ENCODE measurements at regions not wholly inside any gene's neighbourhood (a gene's known extent, or its start where the extent isn't known, plus 50 kb on each side); places are given as distances from the start of the nearest gene placed in this dataset.

GRCh38 chr3:103127098-103127630, 692.3 kb downstream of the ZPLD1 start:
- TF ChIP-seq FOXK2 (IDR thresholded peaks at IDR 0.05): no peak
- TF ChIP-seq FOXM1 (IDR thresholded peaks at IDR 0.05; ENCODE audit: borderline replicate concordance): no peak
- no peak for TF ChIP-seq ELF4 (IDR thresholded peaks at IDR 0.05)
- TF ChIP-seq SUZ12 (IDR thresholded peaks at IDR 0.05): no peak
- no peak for TF ChIP-seq HDGF (IDR thresholded peaks at IDR 0.05; ENCODE audit: borderline replicate concordance)
- TF ChIP-seq FOXA1 (IDR thresholded peaks at IDR 0.05): no peak
- TF ChIP-seq SP1 (IDR thresholded peaks at IDR 0.05): no peak
- TF ChIP-seq PKNOX1 (IDR thresholded peaks at IDR 0.05): no peak
- TF ChIP-seq NFRKB (IDR thresholded peaks at IDR 0.05): no peak
- TF ChIP-seq ARNT (IDR thresholded peaks at IDR 0.05): no peak
- TF ChIP-seq L3MBTL2 (conservative IDR thresholded peaks at IDR 0.05): no peak
- TF ChIP-seq ZNF384 (IDR thresholded peaks at IDR 0.05): no peak
- TF ChIP-seq BHLHE40 (IDR thresholded peaks at IDR 0.05; ENCODE audit: borderline replicate concordance): no peak

Measured in HEK293T (cell line).